ENCODE measurements at regions not wholly inside any gene's neighbourhood (a gene's known extent, or its start where the extent isn't known, plus 50 kb on each side); places are given as distances from the start of the nearest gene placed in this dataset.

- H3K9me3 ChIP-seq (ENCODE audit: control insufficient read depth in 2 of 2, insufficient read depth in 1 of 2, low read depth in 1 of 2, low read length in 1 of 2) = no peaks in the 10 kb centered on the region
- no peaks in the 10 kb centered on the region for H3K4me1 ChIP-seq (ENCODE audit: control insufficient read depth in 2 of 2, insufficient read depth in 2 of 2, low read length in 1 of 2)
- WGBS, 2 donors = 47 to 66% methylated on average over 3 of the region's 3 CpGs
- H3K36me3 ChIP-seq (ENCODE audit: control insufficient read depth in 2 of 2, insufficient read depth in 2 of 2, low read length in 1 of 2) = no peaks in the 10 kb centered on the region
- H3K27ac ChIP-seq (ENCODE audit: low read depth in 2 of 2, low read length in 1 of 2) = no peak overlapping the region
- no peak overlapping the region for H3K4me3 ChIP-seq (ENCODE audit: low read depth in 1 of 2, low read length in 2 of 2)
- peaks cover 0 to 9% of the 10 kb centered on the region in 2 donors for H3K27me3 ChIP-seq (ENCODE audit: control insufficient read depth in 1 of 2, insufficient read depth in 2 of 2, low read length in 2 of 2)
Observed at GRCh38 chr13:34145061-34145460, 327.1 kb downstream of the RFC3 start.

- Histone ChIP-seq H3K27me3 (ENCODE audit: control insufficient read depth in 1 of 2, insufficient read depth in 2 of 2, low read length in 2 of 2) (peaks cover 0 to 5% of the 10 kb centered on the region in 2 donors), H3K9me3 (ENCODE audit: control insufficient read depth in 2 of 2, insufficient read depth in 1 of 2, low read depth in 1 of 2, low read length in 1 of 2) (no peaks in the 10 kb centered on the region), H3K27ac (ENCODE audit: low read depth in 2 of 2, low read length in 1 of 2) (no peak overlapping the region), H3K4me1 (ENCODE audit: control insufficient read depth in 2 of 2, insufficient read depth in 2 of 2, low read length in 1 of 2) (peaks cover 0 to 3% of the 10 kb centered on the region in 2 donors), H3K4me3 (ENCODE audit: low read depth in 1 of 2, low read length in 2 of 2) (no peak overlapping the region), H3K36me3 (ENCODE audit: control insufficient read depth in 2 of 2, insufficient read depth in 2 of 2, low read length in 1 of 2) (no peaks in the 10 kb centered on the region)
- 91 to 94% methylated on average over 6 of the region's 6 CpGs for WGBS, 2 donors
Observed at GRCh38 chr13:34148359-34148758, 330.4 kb downstream of the RFC3 start.

GRCh38 chr13:34151885-34152284 is 333.9 kb downstream of the RFC3 start:
- no peaks in the 10 kb centered on the region for H3K36me3 ChIP-seq (ENCODE audit: control insufficient read depth in 2 of 2, insufficient read depth in 2 of 2, low read length in 1 of 2)
- peaks cover 0 to 5% of the 10 kb centered on the region in 2 donors for H3K4me1 ChIP-seq (ENCODE audit: control insufficient read depth in 2 of 2, insufficient read depth in 2 of 2, low read length in 1 of 2)
- peaks cover 0 to 5% of the 10 kb centered on the region in 2 donors for H3K27me3 ChIP-seq (ENCODE audit: control insufficient read depth in 1 of 2, insufficient read depth in 2 of 2, low read length in 2 of 2)
- no peak overlapping the region for H3K4me3 ChIP-seq (ENCODE audit: low read depth in 1 of 2, low read length in 2 of 2)
- 66 to 77% methylated on average over 1 of the region's 1 CpG for WGBS, 2 donors
- H3K9me3 ChIP-seq (ENCODE audit: control insufficient read depth in 2 of 2, insufficient read depth in 1 of 2, low read depth in 1 of 2, low read length in 1 of 2) = no peaks in the 10 kb centered on the region
- no peak overlapping the region for H3K27ac ChIP-seq (ENCODE audit: low read depth in 2 of 2, low read length in 1 of 2)

DNA sequence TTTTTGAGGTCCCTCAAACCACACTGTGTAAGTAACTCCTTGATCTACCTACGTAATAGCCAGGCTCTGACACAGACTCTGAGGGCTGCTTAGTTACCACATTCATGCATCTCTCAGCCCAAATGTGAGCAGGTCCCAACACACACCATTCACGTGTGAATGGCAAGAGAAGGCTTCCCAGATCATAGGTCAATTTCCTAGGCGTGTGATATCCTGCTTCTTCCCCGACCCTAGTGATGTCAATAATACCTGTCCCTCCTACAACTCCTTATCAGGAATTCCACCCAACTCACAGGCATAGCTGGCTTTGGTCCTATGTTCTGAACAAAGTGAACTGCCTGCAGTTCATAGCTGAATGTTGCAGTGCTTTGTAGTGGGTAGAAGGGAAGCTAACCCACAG is 334.5 kb downstream of the RFC3 start:
- Histone ChIP-seq H3K36me3 (ENCODE audit: control insufficient read depth in 2 of 2, insufficient read depth in 2 of 2, low read length in 1 of 2) (no peaks in the 10 kb centered on the region), H3K27me3 (ENCODE audit: control insufficient read depth in 1 of 2, insufficient read depth in 2 of 2, low read length in 2 of 2) (peaks cover 0 to 5% of the 10 kb centered on the region in 2 donors), H3K27ac (ENCODE audit: low read depth in 2 of 2, low read length in 1 of 2) (no peak overlapping the region), H3K9me3 (ENCODE audit: control insufficient read depth in 2 of 2, insufficient read depth in 1 of 2, low read depth in 1 of 2, low read length in 1 of 2) (no peaks in the 10 kb centered on the region), H3K4me1 (ENCODE audit: control insufficient read depth in 2 of 2, insufficient read depth in 2 of 2, low read length in 1 of 2) (peaks cover 0 to 5% of the 10 kb centered on the region in 2 donors), H3K4me3 (ENCODE audit: low read depth in 1 of 2, low read length in 2 of 2) (no peak overlapping the region)
- 60% methylated on average over 4 of the region's 4 CpGs for WGBS, 2 donors

GRCh38 chr13:34152996-34153395 is 335.0 kb downstream of the RFC3 start:
- peaks cover 0 to 5% of the 10 kb centered on the region in 2 donors for H3K4me1 ChIP-seq (ENCODE audit: control insufficient read depth in 2 of 2, insufficient read depth in 2 of 2, low read length in 1 of 2)
- no peak overlapping the region for H3K27ac ChIP-seq (ENCODE audit: low read depth in 2 of 2, low read length in 1 of 2)

GRCh38 chr13:34153428-34154180 is 335.7 kb downstream of the RFC3 start:
- Histone ChIP-seq H3K36me3 (ENCODE audit: control insufficient read depth in 2 of 2, insufficient read depth in 2 of 2, low read length in 1 of 2) (no peaks in the 10 kb centered on the region), H3K4me3 (ENCODE audit: low read depth in 1 of 2, low read length in 2 of 2) (no peak overlapping the region), H3K9me3 (ENCODE audit: control insufficient read depth in 2 of 2, insufficient read depth in 1 of 2, low read depth in 1 of 2, low read length in 1 of 2) (no peaks in the 10 kb centered on the region), H3K4me1 (ENCODE audit: control insufficient read depth in 2 of 2, insufficient read depth in 2 of 2, low read length in 1 of 2) (peaks cover 0 to 5% of the 10 kb centered on the region in 2 donors), H3K27ac (ENCODE audit: low read depth in 2 of 2, low read length in 1 of 2) (no peak overlapping the region), H3K27me3 (ENCODE audit: control insufficient read depth in 1 of 2, insufficient read depth in 2 of 2, low read length in 2 of 2) (no peaks in the 10 kb centered on the region)
- 68 to 73% methylated on average over 12 of the region's 12 CpGs for WGBS, 2 donors

More at GRCh38 chr13:34152996-34153395, 335.0 kb downstream of the RFC3 start:
- no peaks in the 10 kb centered on the region for H3K36me3 ChIP-seq (ENCODE audit: control insufficient read depth in 2 of 2, insufficient read depth in 2 of 2, low read length in 1 of 2)
- no peak overlapping the region for H3K4me3 ChIP-seq (ENCODE audit: low read depth in 1 of 2, low read length in 2 of 2)
- no peaks in the 10 kb centered on the region for H3K9me3 ChIP-seq (ENCODE audit: control insufficient read depth in 2 of 2, insufficient read depth in 1 of 2, low read depth in 1 of 2, low read length in 1 of 2)
- no peaks in the 10 kb centered on the region for H3K27me3 ChIP-seq (ENCODE audit: control insufficient read depth in 1 of 2, insufficient read depth in 2 of 2, low read length in 2 of 2)

DNA sequence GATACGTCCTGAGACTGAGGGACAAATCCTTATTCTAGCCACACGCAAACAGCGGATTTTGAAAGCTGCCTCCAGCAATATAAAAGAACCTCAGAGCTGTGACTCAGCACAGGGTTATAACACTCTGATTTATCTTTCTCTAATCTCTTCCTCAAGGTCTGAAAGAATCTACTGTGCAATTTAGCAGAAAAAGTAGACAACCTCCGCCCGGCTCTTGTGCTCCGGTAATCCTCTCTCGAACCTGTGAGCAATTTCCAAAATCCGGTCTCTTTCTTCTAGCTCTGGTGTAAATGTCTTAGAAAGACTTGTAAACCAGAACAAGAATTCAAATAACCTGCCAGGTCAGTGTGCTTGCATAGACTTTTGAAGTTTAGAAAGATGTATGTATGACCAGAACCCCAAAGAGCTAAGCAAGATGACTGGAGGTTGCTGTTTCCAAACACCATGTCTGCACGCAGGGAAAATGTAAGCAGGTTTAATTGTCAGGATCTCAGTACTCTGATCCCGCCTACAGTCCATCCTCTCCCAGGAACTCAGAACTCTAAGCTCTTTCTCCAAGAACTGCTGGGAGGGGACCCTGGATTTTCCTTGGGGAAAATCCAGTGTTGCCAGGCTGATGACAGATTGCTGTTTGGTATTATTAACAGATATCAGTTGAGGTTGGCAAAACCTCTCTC is 338.1 kb downstream of the RFC3 start:
- 38 to 40% methylated on average over 10 of the region's 10 CpGs for WGBS, 2 donors
- Histone ChIP-seq H3K9me3 (ENCODE audit: control insufficient read depth in 2 of 2, insufficient read depth in 1 of 2, low read depth in 1 of 2, low read length in 1 of 2) (no peaks in the 10 kb centered on the region), H3K27me3 (ENCODE audit: control insufficient read depth in 1 of 2, insufficient read depth in 2 of 2, low read length in 2 of 2) (no peaks in the 10 kb centered on the region), H3K27ac (ENCODE audit: low read depth in 2 of 2, low read length in 1 of 2) (no peak overlapping the region), H3K4me3 (ENCODE audit: low read depth in 1 of 2, low read length in 2 of 2) (no peak overlapping the region), H3K4me1 (ENCODE audit: control insufficient read depth in 2 of 2, insufficient read depth in 2 of 2, low read length in 1 of 2) (peaks cover 0 to 5% of the 10 kb centered on the region in 2 donors), H3K36me3 (ENCODE audit: control insufficient read depth in 2 of 2, insufficient read depth in 2 of 2, low read length in 1 of 2) (no peaks in the 10 kb centered on the region)

DNA sequence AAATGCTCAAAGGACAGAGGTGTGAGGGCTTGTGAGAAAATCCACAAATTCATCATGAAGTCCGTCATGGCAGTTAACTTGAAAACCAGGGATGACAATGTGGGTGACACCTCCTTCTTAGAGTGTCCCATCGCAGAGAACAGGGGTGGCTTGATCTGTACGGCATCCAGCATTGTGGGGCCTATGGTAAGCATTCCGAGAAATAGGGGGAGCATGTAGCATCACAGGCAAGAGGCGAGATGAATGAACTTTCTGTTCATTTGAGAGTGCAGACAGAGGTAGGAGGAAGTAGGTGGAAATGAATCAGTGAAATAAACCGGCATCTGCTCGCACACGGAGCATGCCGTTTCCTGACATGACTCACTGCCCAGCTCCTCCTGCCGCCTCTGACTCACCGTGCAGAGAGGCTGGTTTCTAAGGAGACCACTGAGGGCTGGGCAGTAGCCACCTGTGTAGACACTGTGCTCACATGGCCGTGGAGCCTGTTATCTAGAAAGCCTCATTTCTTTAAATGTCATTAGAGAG is 339.0 kb downstream of the RFC3 start:
- H3K9me3 ChIP-seq (ENCODE audit: control insufficient read depth in 2 of 2, insufficient read depth in 1 of 2, low read depth in 1 of 2, low read length in 1 of 2) = no peaks in the 10 kb centered on the region
- H3K4me3 ChIP-seq (ENCODE audit: low read depth in 1 of 2, low read length in 2 of 2) = no peak overlapping the region
- peaks cover 0 to 5% of the 10 kb centered on the region in 2 donors for H3K4me1 ChIP-seq (ENCODE audit: control insufficient read depth in 2 of 2, insufficient read depth in 2 of 2, low read length in 1 of 2)
- no peaks in the 10 kb centered on the region for H3K27me3 ChIP-seq (ENCODE audit: control insufficient read depth in 1 of 2, insufficient read depth in 2 of 2, low read length in 2 of 2)
- peak overlapping the region in 1 of 2 donors; percentile 78 for H3K27ac ChIP-seq (ENCODE audit: low read depth in 2 of 2, low read length in 1 of 2)
- WGBS, 2 donors = 16 to 23% methylated on average over 12 of the region's 12 CpGs
- H3K36me3 ChIP-seq (ENCODE audit: control insufficient read depth in 2 of 2, insufficient read depth in 2 of 2, low read length in 1 of 2) = no peaks in the 10 kb centered on the region

GRCh38 chr13:34159946-34160345 is 342.0 kb downstream of the RFC3 start:
- no peak overlapping the region for H3K4me3 ChIP-seq (ENCODE audit: low read depth in 1 of 2, low read length in 2 of 2)
- H3K27me3 ChIP-seq (ENCODE audit: control insufficient read depth in 1 of 2, insufficient read depth in 2 of 2, low read length in 2 of 2) = no peaks in the 10 kb centered on the region
- WGBS, 2 donors = 91 to 92% methylated on average over 3 of the region's 3 CpGs
- H3K36me3 ChIP-seq (ENCODE audit: control insufficient read depth in 2 of 2, insufficient read depth in 2 of 2, low read length in 1 of 2) = no peaks in the 10 kb centered on the region
- H3K4me1 ChIP-seq (ENCODE audit: control insufficient read depth in 2 of 2, insufficient read depth in 2 of 2, low read length in 1 of 2) = peaks cover 0 to 2% of the 10 kb centered on the region in 2 donors
- no peak overlapping the region for H3K27ac ChIP-seq (ENCODE audit: low read depth in 2 of 2, low read length in 1 of 2)
- no peaks in the 10 kb centered on the region for H3K9me3 ChIP-seq (ENCODE audit: control insufficient read depth in 2 of 2, insufficient read depth in 1 of 2, low read depth in 1 of 2, low read length in 1 of 2)
